GM12892 (cell line): ENCODE measurements at regions not wholly inside any gene's neighbourhood (a gene's known extent, or its start where the extent isn't known, plus 50 kb on each side); places are given as distances from the start of the nearest gene placed in this dataset.

ENCODE experiments used
- DNase-seq: peaks from one replicate; pipeline ENCODE4 v3.0.0; 2011; ENCODE audit not compliant: insufficient read length
- FAIRE-seq: peaks from 2 replicates; lab custom pipeline; 2011; peaks lifted over from hg19 to GRCh38; lab: Jason Lieb, UNC
- POLR2A ChIP-seq: IDR thresholded peaks from 2 replicates; pipeline ENCODE4 v1.6.1; 2011; ENCODE audit warnings: low read depth, low read length, control low read depth
- POLR2AphosphoS5 ChIP-seq: IDR thresholded peaks from 2 replicates; pipeline ENCODE4 v1.6.1; 2011; ENCODE audit warnings: low read depth, low read length, control low read depth
- TAF1 ChIP-seq: IDR thresholded peaks from 2 replicates; pipeline ENCODE4 v1.6.1; 2011; ENCODE audit warnings: low read depth, mild to moderate bottlenecking, control low read depth, low read length, borderline replicate concordance

DNA sequence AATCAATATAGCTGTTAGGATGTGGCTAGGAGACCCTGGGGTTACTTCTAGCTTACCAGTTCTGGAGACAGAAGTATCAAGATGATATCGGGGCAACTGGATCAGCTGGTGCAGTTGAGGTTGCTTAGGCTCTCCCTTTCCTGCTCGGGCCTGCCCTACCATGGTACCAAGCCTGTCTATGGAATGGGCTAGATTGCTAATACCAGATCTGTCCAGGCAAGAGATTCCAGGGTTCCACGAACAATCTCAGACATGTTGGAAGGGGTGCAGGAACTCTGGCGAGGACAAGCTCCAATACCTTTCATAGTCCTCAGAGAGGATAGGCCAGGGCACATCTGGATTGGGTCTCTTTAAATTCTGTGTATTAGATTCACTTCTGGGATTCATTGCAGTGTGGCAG is 53.8 kb downstream of the ADM start:
- no peak for DNase-seq
- FAIRE-seq = no peak
- TF ChIP-seq TAF1 (no peak), POLR2AphosphoS5 (no peak), POLR2A (no peak)

GRCh38 chr11:10359171-10359570 is 54.3 kb downstream of the ADM start:
- no peak for DNase-seq
- no peak for FAIRE-seq
- TF ChIP-seq TAF1 (no peak), POLR2AphosphoS5 (no peak), POLR2A (no peak)

- no peak for FAIRE-seq
- DNase-seq = no peak
- no peak for TF ChIP-seq TAF1
- no peak for TF ChIP-seq POLR2AphosphoS5
- TF ChIP-seq POLR2A = no peak
These were observed 56.0 kb downstream of the ADM start for GRCh38 chr11:10360835-10361234.

DNA sequence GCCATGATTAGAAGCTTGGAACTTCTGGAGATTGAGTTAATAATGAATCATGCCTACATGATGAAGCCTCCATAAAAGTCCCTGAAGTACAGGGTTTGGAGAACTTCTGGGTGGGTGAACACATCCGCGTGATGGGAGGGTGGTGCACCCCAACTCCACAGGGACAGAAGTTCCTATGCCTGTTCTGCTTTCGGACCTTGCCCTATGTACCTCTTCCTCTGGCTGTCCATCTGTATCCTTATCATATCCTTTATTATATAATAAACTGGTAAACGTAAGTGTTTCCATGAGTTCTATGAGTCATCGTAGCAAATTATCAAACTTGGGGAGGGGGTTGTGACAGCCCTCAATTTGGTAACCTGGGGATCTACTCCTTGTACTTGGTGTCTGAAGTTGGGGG is 60.2 kb downstream of the ADM start:
- DNase-seq (no peak), FAIRE-seq (no peak)
- TF ChIP-seq POLR2AphosphoS5 = no peak
- TF ChIP-seq TAF1 = no peak
- no peak for TF ChIP-seq POLR2A

- DNase-seq = peak; percentile 31
- FAIRE-seq = peak; percentile 97
- TF ChIP-seq POLR2A = peak; percentile 18; the same call in 1 of the 2 replicates
- TF ChIP-seq TAF1 = no peak
These were observed 61.9 kb downstream of the ADM start for GRCh38 chr11:10366568-10367331.

DNA sequence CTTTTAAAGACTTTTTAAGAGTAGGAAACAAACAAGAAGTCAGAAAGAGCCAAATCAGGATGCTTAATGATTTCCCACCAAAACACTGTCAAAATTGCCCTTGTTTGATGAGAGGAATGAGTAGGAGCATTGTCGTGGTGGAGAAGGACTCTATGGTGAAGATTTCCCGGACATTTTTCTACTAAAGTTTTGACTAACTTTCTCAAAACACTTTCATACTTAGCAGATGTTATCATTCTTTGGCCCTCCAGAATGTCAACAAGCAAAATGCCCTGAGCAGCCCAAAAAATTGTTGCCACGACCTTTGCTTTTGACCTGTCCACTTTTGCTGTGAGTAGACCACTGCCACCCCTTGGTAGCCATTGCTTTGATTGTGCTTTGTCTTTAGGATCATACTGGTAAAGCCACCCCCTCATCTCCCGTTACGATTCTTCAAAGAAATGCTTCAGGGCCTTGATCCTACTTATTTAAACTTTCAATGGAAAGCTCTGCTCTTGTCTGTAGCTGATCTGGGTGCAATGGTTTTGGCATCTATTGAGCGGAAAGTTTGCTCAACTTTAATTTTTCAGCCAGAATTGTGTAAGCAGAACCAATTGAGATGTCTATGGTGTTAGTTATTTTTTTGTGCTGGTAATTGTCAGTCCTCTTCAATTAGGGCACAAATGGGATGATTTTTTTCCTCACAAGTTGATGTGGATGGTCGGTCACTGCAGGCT is 67.2 kb downstream of the ADM start:
- DNase-seq (no peak), FAIRE-seq (no peak)
- TF ChIP-seq TAF1 (no peak), POLR2AphosphoS5 (no peak), POLR2A (no peak)

GRCh38 chr11:10373340-10373739 is 68.5 kb downstream of the ADM start:
- DNase-seq (no peak), FAIRE-seq (no peak)
- no peak for TF ChIP-seq TAF1
- TF ChIP-seq POLR2A = no peak
- no peak for TF ChIP-seq POLR2AphosphoS5

DNA sequence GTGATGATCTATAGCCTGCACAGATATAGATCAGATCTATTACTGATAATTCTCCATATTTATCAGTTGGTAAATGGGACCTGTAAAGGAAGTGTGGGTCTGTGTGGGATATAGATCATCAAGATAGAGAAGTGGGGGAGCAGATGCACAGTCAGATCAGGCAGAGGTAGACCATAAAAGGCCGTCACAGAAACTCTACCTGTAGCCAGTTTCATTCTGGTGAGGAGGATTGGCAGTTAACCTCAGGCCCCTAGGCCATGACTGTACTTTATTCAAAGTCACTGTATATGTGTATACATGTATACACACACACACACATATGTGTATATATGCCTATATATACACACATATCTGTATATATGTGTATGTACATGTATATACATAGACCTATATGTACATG is 69.1 kb downstream of the ADM start:
- TF ChIP-seq POLR2AphosphoS5 = no peak
- TF ChIP-seq POLR2A = no peak
- no peak for TF ChIP-seq TAF1
- DNase-seq = no peak
- FAIRE-seq = no peak

- TF ChIP-seq POLR2AphosphoS5 (no peak), POLR2A (no peak), TAF1 (no peak)
- DNase-seq (no peak), FAIRE-seq (no peak)
These were observed 69.5 kb downstream of the ADM start for GRCh38 chr11:10374386-10374785.

- DNase-seq (no peak), FAIRE-seq (peak; percentile 56)
- TF ChIP-seq TAF1 (no peak), POLR2AphosphoS5 (no peak), POLR2A (no peak)
These were observed 70.6 kb downstream of the ADM start for GRCh38 chr11:10375280-10375971.

DNA sequence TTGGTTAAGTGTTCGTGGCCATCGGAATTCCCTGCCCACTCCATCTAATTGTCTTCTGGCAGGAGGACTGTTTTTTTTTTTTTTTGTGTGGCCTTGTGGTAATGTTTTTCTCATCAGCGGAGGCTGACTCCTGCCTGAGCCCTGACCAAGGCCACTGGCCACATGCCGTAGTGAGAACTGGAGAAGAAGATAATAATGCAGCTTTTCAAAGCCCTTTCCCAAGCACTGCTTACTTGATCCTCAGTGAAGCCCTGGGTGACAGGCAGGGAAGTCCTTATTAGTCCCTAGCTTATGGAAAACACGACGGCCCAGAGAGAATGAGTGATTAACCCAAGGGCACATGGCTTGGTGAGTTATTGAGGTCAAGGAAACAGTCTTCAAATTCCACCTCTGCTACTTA is 71.2 kb downstream of the ADM start:
- DNase-seq (no peak), FAIRE-seq (no peak)

More for the DNA sequence above, 71.2 kb downstream of the ADM start:
- TF ChIP-seq TAF1 (no peak), POLR2AphosphoS5 (no peak)
